OCI-LY3 (cell line): ENCODE measurements at regions not wholly inside any gene's neighbourhood (a gene's known extent, or its start where the extent isn't known, plus 50 kb on each side); places are given as distances from the start of the nearest gene placed in this dataset.

Source experiments
- EZH2phosphoT487 ChIP-seq: fragments of 200-600 bp; shearing (Covaris generic); IDR thresholded peaks from 2 replicates; pipeline ENCODE4 v1.6.1; 2018; ENCODE audit warnings: antibody characterized with exemption, mixed run types, low read depth
- TF ChIP-seq, protein P1 (sequence below): fragments of 200-600, 300-600 bp; sonication (generic); IDR thresholded peaks from 2 replicates; pipeline ENCODE4 v1.5.1; 2014; ENCODE audit warnings: antibody characterized with exemption, low read length, low read depth

GRCh38 chr11:81345609-81346008, 1388.1 kb downstream of the FAM181B start:
- TF ChIP-seq, protein P1, sequence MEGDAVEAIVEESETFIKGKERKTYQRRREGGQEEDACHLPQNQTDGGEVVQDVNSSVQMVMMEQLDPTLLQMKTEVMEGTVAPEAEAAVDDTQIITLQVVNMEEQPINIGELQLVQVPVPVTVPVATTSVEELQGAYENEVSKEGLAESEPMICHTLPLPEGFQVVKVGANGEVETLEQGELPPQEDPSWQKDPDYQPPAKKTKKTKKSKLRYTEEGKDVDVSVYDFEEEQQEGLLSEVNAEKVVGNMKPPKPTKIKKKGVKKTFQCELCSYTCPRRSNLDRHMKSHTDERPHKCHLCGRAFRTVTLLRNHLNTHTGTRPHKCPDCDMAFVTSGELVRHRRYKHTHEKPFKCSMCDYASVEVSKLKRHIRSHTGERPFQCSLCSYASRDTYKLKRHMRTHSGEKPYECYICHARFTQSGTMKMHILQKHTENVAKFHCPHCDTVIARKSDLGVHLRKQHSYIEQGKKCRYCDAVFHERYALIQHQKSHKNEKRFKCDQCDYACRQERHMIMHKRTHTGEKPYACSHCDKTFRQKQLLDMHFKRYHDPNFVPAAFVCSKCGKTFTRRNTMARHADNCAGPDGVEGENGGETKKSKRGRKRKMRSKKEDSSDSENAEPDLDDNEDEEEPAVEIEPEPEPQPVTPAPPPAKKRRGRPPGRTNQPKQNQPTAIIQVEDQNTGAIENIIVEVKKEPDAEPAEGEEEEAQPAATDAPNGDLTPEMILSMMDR: no peak
- no peak for TF ChIP-seq EZH2phosphoT487
